BE2C (cell line): ENCODE measurements at regions not wholly inside any gene's neighbourhood (a gene's known extent, or its start where the extent isn't known, plus 50 kb on each side); places are given as distances from the start of the nearest gene placed in this dataset.

Experiments used
- DNase-seq: peaks from one replicate; pipeline ENCODE4 v3.0.0-alpha.2; 2020
- H3K27me3 ChIP-seq: fragments of 250-450 bp; sonication (Bioruptor Pico); 2 replicates; pipeline ENCODE4 v1.5.1; 2020; ENCODE audit warnings: mild to moderate bottlenecking
- H3K36me3 ChIP-seq: fragments of 250-450 bp; sonication (Bioruptor Pico); 2 replicates; pipeline ENCODE4 v1.5.1; 2020; ENCODE audit warnings: mild to moderate bottlenecking
- H3K4me1 ChIP-seq: fragments of 250-450 bp; sonication (Bioruptor Pico); 2 replicates; pipeline ENCODE4 v1.5.1; 2020
- H3K4me3 ChIP-seq: 2 replicates; pipeline ENCODE4 v1.5.1; 2011; ENCODE audit warnings: low read depth, low read length
- H3K9me3 ChIP-seq: fragments of 250-450 bp; sonication (Bioruptor Pico); 2 replicates; pipeline ENCODE4 v1.5.1; 2020
- TF ChIP-seq, protein P1 (sequence below): IDR thresholded peaks from 2 replicates; pipeline ENCODE4 v1.5.1; 2012; ENCODE audit warnings: mild to moderate bottlenecking, low read depth, low read length

DNA sequence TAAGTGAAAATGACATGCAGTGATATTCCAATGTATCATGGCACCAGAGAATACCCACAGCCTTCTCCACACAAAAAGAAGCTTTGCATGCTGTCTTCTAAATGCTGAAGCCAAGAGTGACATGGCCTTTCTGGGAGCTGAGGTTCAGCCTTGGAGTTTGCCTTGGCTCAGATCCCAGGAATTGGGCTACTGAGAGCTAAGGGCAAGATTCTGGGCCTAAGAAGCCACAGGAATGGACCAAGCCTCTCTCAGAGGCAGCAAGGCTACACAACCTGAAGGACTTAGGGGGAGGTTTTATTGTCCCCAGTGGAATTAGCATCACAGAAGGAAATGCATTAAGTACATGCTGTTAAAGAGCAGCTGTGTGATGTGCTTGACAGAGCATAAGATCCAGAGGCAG is 1078.5 kb downstream of the TUSC7 start:
- Histone ChIP-seq H3K36me3 (no peaks in the 10 kb centered on the region), H3K4me3 (no peak overlapping the region), H3K27me3 (no peaks in the 10 kb centered on the region), H3K4me1 (peaks cover 44% of the 10 kb centered on the region), H3K9me3 (no peaks in the 10 kb centered on the region; the same call in 1 of the 2 replicates)
- TF ChIP-seq, protein P1, sequence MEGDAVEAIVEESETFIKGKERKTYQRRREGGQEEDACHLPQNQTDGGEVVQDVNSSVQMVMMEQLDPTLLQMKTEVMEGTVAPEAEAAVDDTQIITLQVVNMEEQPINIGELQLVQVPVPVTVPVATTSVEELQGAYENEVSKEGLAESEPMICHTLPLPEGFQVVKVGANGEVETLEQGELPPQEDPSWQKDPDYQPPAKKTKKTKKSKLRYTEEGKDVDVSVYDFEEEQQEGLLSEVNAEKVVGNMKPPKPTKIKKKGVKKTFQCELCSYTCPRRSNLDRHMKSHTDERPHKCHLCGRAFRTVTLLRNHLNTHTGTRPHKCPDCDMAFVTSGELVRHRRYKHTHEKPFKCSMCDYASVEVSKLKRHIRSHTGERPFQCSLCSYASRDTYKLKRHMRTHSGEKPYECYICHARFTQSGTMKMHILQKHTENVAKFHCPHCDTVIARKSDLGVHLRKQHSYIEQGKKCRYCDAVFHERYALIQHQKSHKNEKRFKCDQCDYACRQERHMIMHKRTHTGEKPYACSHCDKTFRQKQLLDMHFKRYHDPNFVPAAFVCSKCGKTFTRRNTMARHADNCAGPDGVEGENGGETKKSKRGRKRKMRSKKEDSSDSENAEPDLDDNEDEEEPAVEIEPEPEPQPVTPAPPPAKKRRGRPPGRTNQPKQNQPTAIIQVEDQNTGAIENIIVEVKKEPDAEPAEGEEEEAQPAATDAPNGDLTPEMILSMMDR = no peak
- DNase-seq = peak; percentile 22

DNA sequence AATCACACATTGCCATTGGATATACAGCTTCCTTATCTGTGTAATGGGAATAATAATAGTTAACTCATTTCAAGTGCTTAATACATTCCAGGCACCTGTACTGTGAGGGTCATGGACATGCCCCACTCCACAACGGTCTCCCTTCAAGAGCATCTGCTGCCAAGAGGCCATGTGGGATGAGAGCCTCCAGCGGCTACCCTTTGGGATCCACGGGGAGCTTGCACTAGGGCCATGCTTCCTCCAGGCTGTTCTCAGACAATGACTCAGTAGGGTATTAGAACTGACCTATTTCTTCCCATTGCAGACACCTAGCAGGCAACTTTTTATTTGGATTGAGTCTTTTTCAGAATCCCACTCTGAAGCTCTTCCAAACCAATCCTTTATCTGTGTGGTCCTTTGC is 1078.9 kb downstream of the TUSC7 start:
- Histone ChIP-seq H3K4me1 (peaks cover 45% of the 10 kb centered on the region), H3K36me3 (no peaks in the 10 kb centered on the region), H3K4me3 (no peak overlapping the region), H3K9me3 (no peaks in the 10 kb centered on the region; the same call in 1 of the 2 replicates), H3K27me3 (no peaks in the 10 kb centered on the region)
- peak; percentile 72 for DNase-seq
- TF ChIP-seq, protein P1 = no peak

DNA sequence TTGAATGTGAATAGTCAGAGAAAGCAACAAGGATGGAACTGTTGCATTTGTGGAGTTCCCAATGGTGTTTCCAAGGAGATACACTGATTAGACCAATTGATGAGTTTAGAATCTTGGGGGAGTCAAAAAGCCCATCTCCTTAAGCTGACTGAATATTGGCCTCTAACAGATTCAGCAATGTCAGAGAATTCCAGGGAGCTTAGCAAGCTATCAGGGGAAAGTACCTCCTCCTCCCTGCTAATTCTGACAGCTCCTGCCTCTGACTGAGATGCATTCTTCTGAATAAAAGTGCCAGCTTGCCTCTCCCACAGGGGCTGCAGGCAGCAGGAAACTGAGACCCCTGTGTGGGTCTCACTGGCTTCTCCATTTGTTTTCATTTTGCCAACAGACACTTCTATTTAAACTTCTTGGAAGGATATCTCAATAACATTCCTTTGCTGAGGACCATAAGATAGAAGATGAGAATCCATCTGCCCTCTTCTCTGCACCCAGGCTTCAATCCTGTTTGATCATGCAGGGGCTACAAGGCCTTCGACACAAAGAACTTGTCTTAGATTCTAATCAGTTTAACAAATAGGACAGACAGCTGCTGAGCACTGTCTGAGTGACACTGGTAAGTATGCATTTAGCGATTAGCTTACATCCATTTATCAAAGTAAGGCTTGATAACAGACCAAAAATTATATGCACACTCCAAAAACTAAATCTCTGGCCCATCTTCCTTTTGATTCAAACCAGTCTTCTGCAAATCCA is 1080.8 kb downstream of the TUSC7 start:
- no peak for DNase-seq
- H3K9me3 ChIP-seq = no peaks in the 10 kb centered on the region
- H3K36me3 ChIP-seq = no peaks in the 10 kb centered on the region
- H3K4me3 ChIP-seq = no peak overlapping the region
- peaks cover 47% of the 10 kb centered on the region for H3K4me1 ChIP-seq
- TF ChIP-seq, protein P1 = no peak
- H3K27me3 ChIP-seq = no peaks in the 10 kb centered on the region

DNA sequence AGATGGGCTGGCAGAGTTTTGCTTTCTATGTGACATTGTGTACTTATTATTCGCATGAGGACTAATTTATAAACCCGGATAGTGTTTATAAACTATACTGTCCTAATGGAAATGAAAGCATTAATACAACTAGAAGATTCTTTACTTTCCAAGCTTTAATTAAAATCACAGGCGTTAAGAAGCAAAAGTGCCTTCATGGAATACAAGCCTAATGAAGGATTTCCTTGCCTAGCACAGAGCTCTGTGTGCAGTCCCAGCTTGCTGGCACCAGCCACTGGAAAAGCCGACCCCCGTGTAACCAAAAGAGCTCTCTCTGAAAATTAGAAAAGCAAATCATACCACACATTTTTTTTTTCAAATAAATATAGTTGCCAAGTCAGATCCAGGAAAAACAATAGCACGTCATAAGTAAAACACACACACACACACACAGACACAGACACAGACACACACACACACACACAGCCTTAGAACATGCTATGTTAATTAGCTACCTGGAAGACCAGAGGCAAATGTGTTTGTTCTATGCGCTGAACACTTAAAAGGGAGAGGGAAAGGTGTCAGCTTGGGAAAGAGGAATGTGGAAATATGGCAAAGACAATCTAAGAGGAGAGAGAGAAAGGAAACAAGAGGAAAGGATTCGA is 1084.2 kb downstream of the TUSC7 start:
- H3K27me3 ChIP-seq = no peaks in the 10 kb centered on the region
- H3K4me1 ChIP-seq = peaks cover 45% of the 10 kb centered on the region
- DNase-seq = no peak
- TF ChIP-seq, protein P1 = no peak
- H3K9me3 ChIP-seq = no peaks in the 10 kb centered on the region
- no peaks in the 10 kb centered on the region for H3K36me3 ChIP-seq
- no peak overlapping the region for H3K4me3 ChIP-seq

DNA sequence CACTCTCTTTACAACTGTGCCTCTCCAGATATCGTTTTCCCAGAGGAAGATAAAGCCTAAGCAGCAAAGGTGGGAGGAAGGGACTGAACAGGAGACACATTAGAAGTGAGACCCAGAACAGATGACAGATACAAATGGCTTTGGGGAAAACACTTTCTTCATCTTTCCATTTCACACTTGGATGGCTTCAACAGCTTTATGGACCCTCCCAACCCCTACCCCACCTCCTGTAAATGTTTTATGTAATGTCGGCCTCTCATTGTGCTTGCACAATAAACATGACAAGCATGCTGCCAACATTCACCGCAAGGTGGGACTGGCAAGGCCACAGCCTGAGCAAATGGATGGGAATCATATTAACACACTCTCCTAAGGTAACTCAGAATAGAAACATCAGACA is 1088.6 kb downstream of the TUSC7 start:
- H3K4me1 ChIP-seq = peaks cover 12% of the 10 kb centered on the region
- H3K27me3 ChIP-seq = no peaks in the 10 kb centered on the region
- no peaks in the 10 kb centered on the region for H3K9me3 ChIP-seq
- no peaks in the 10 kb centered on the region for H3K36me3 ChIP-seq
- no peak overlapping the region for H3K4me3 ChIP-seq
- TF ChIP-seq, protein P1 = peak; percentile 27; the same call in 1 of the 2 replicates
- no peak for DNase-seq
